ENCODE measurements at regions not wholly inside any gene's neighbourhood (a gene's known extent, or its start where the extent isn't known, plus 50 kb on each side); places are given as distances from the start of the nearest gene placed in this dataset.

GRCh38 chr1:14435368-14436023, 163.0 kb upstream of the KAZN start:
- TF ChIP-seq, protein P1, sequence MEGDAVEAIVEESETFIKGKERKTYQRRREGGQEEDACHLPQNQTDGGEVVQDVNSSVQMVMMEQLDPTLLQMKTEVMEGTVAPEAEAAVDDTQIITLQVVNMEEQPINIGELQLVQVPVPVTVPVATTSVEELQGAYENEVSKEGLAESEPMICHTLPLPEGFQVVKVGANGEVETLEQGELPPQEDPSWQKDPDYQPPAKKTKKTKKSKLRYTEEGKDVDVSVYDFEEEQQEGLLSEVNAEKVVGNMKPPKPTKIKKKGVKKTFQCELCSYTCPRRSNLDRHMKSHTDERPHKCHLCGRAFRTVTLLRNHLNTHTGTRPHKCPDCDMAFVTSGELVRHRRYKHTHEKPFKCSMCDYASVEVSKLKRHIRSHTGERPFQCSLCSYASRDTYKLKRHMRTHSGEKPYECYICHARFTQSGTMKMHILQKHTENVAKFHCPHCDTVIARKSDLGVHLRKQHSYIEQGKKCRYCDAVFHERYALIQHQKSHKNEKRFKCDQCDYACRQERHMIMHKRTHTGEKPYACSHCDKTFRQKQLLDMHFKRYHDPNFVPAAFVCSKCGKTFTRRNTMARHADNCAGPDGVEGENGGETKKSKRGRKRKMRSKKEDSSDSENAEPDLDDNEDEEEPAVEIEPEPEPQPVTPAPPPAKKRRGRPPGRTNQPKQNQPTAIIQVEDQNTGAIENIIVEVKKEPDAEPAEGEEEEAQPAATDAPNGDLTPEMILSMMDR (IDR thresholded peaks at IDR 0.05; ENCODE audit: poor library complexity), result peak; percentile 27
- TF ChIP-seq EZH2phosphoT487 (IDR thresholded peaks at IDR 0.05; ENCODE audit: low read depth, severe bottlenecking, unreplicated experiment), result no peak
- H4K20me1 ChIP-seq (ENCODE audit: insufficient read depth, poor library complexity, severe bottlenecking), result no peaks in the 10 kb centered on the region
- peak; percentile 27 for DNase-seq (ENCODE audit: low spot score)
- H3K4me1 ChIP-seq (ENCODE audit: insufficient read depth), result no peaks in the 10 kb centered on the region
- WGBS (ENCODE audit: low lambda C conversion rate, missing lambda C conversion rate), result 83% methylated on average over 14 of the region's 14 CpGs
- H3K36me3 ChIP-seq (replicated peaks; ENCODE audit: insufficient read depth, low read depth), result no peaks in the 10 kb centered on the region
- H3K4me3 ChIP-seq, result no peak overlapping the region
- H2AFZ ChIP-seq, result no peak overlapping the region
- H3K4me2 ChIP-seq, result no peak overlapping the region
- H3K9me2 ChIP-seq (replicated peaks; ENCODE audit: insufficient read depth), result no peaks in the 10 kb centered on the region
- no peak overlapping the region for H3K27ac ChIP-seq
- H3K9me3 ChIP-seq (ENCODE audit: low read depth), result no peaks in the 10 kb centered on the region
- H3K27me3 ChIP-seq, result no peaks in the 10 kb centered on the region
- no peaks in the 10 kb centered on the region for H3K79me2 ChIP-seq

- H3K4me1 ChIP-seq (ENCODE audit: insufficient read depth), result no peaks in the 10 kb centered on the region
- no peak for DNase-seq (ENCODE audit: low spot score)
- H3K4me2 ChIP-seq, result no peak overlapping the region
- no peaks in the 10 kb centered on the region for H3K79me2 ChIP-seq
- H3K4me3 ChIP-seq, result no peak overlapping the region
- H3K9me2 ChIP-seq (replicated peaks; ENCODE audit: insufficient read depth), result no peaks in the 10 kb centered on the region
- H2AFZ ChIP-seq, result no peak overlapping the region
- 80% methylated on average over 13 of the region's 13 CpGs for WGBS (ENCODE audit: low lambda C conversion rate, missing lambda C conversion rate)
- no peak for TF ChIP-seq EZH2phosphoT487 (IDR thresholded peaks at IDR 0.05; ENCODE audit: low read depth, severe bottlenecking, unreplicated experiment)
- TF ChIP-seq EZH2 (IDR thresholded peaks at IDR 0.05; ENCODE audit: borderline replicate concordance), result no peak
- TF ChIP-seq, protein P1 (IDR thresholded peaks at IDR 0.05; ENCODE audit: poor library complexity), result no peak
- no peaks in the 10 kb centered on the region for H4K20me1 ChIP-seq (ENCODE audit: insufficient read depth, poor library complexity, severe bottlenecking)
- no peaks in the 10 kb centered on the region for H3K27me3 ChIP-seq
- H3K9me3 ChIP-seq (ENCODE audit: low read depth), result no peaks in the 10 kb centered on the region
- no peak overlapping the region for H3K27ac ChIP-seq
- H3K36me3 ChIP-seq (replicated peaks; ENCODE audit: insufficient read depth, low read depth), result no peaks in the 10 kb centered on the region
These were observed 161.0 kb upstream of the KAZN start for GRCh38 chr1:14437417-14437918.

- WGBS (ENCODE audit: low lambda C conversion rate, missing lambda C conversion rate), result 79% methylated on average over 6 of the region's 6 CpGs
- Histone ChIP-seq H2AFZ (no peak overlapping the region), H3K9me2 (replicated peaks; ENCODE audit: insufficient read depth) (no peaks in the 10 kb centered on the region), H3K27ac (no peak overlapping the region), H3K79me2 (no peaks in the 10 kb centered on the region), H3K36me3 (replicated peaks; ENCODE audit: insufficient read depth, low read depth) (no peaks in the 10 kb centered on the region), H3K4me2 (no peak overlapping the region), H3K4me3 (no peak overlapping the region), H3K9me3 (ENCODE audit: low read depth) (no peaks in the 10 kb centered on the region), H3K4me1 (ENCODE audit: insufficient read depth) (no peaks in the 10 kb centered on the region), H3K27me3 (no peaks in the 10 kb centered on the region), H4K20me1 (ENCODE audit: insufficient read depth, poor library complexity, severe bottlenecking) (no peaks in the 10 kb centered on the region)
- no peak for DNase-seq (ENCODE audit: low spot score)
- TF ChIP-seq EZH2phosphoT487 (IDR thresholded peaks at IDR 0.05; ENCODE audit: low read depth, severe bottlenecking, unreplicated experiment) (no peak), EZH2 (IDR thresholded peaks at IDR 0.05; ENCODE audit: borderline replicate concordance) (no peak)
- TF ChIP-seq, protein P1 (IDR thresholded peaks at IDR 0.05; ENCODE audit: poor library complexity), result no peak
These were observed 160.2 kb upstream of the KAZN start for GRCh38 chr1:14438127-14438769.

Data from hepatocyte (in vitro differentiated cells).